MM.1S (cell line): ENCODE measurements at regions not wholly inside any gene's neighbourhood (a gene's known extent, or its start where the extent isn't known, plus 50 kb on each side); places are given as distances from the start of the nearest gene placed in this dataset.

ENCODE experiments used
- DNase-seq: peaks from one replicate; pipeline ENCODE4 v3.0.0-alpha.2; 2015
- H2AFZ ChIP-seq: fragments of 300-600 bp; sonication (generic); 2 replicates; pipeline ENCODE4 v1.6.0; 2016; ENCODE audit warnings: antibody characterized with exemption, low read length
- H3F3A ChIP-seq: fragments of 300-600 bp; sonication (generic); 2 replicates; pipeline ENCODE4 v1.6.1; 2016; ENCODE audit warnings: mild to moderate bottlenecking, antibody characterized with exemption, low read length, moderate library complexity, mixed read lengths; ENCODE audit not compliant: insufficient read depth
- H3K27ac ChIP-seq: fragments of 300-600 bp; sonication (generic); 2 replicates; pipeline ENCODE4 v1.5.1; 2016; ENCODE audit warnings: mild to moderate bottlenecking, low read length
- H3K27me3 ChIP-seq: fragments of 300-600 bp; sonication (generic); replicated peaks from 2 replicates; pipeline ENCODE4 v1.6.0; 2016; ENCODE audit warnings: low read length; ENCODE audit not compliant: insufficient read depth
- H3K36me3 ChIP-seq: fragments of 300-600 bp; sonication (generic); replicated peaks from 2 replicates; pipeline ENCODE4 v1.6.1; 2016; ENCODE audit warnings: mild to moderate bottlenecking, low read length, mixed read lengths; ENCODE audit not compliant: insufficient read depth
- H3K4me1 ChIP-seq: fragments of 300-600 bp; sonication (generic); 2 replicates; pipeline ENCODE4 v1.6.1; 2016; ENCODE audit warnings: low read length, mixed read lengths
- H3K4me2 ChIP-seq: fragments of 300-600 bp; sonication (generic); 2 replicates; pipeline ENCODE4 v1.6.0; 2016; ENCODE audit warnings: low read depth, low read length
- H3K4me3 ChIP-seq: fragments of 300-600 bp; sonication (generic); 2 replicates; pipeline ENCODE4 v1.5.1; 2016; ENCODE audit warnings: low read length, mixed read lengths
- H3K79me2 ChIP-seq: fragments of 300-600 bp; sonication (generic); 2 replicates; pipeline ENCODE4 v1.6.1; 2016; ENCODE audit warnings: mixed run types, low read length, mixed read lengths
- H3K9ac ChIP-seq: fragments of 300-600 bp; sonication (generic); 2 replicates; pipeline ENCODE4 v1.6.1; 2016; ENCODE audit warnings: low read length, mixed read lengths
- H3K9me2 ChIP-seq: fragments of 300-600 bp; sonication (generic); replicated peaks from 2 replicates; pipeline ENCODE4 v1.6.1; 2016; ENCODE audit warnings: mild to moderate bottlenecking, low read length, mixed read lengths; ENCODE audit not compliant: insufficient read depth
- H3K9me3 ChIP-seq: fragments of 300-600 bp; sonication (generic); replicated peaks from 2 replicates; pipeline ENCODE4 v1.6.1; 2016; ENCODE audit warnings: mild to moderate bottlenecking, low read length, mixed read lengths; ENCODE audit not compliant: insufficient read depth
- H4K20me1 ChIP-seq: fragments of 300-600 bp; sonication (generic); 2 replicates; pipeline ENCODE4 v1.6.1; 2016; ENCODE audit warnings: mild to moderate bottlenecking, low read length, moderate library complexity, mixed read lengths; ENCODE audit not compliant: insufficient read depth
- CTCF ChIP-seq: fragments of 300-600 bp; sonication (generic); IDR thresholded peaks from 2 replicates; pipeline ENCODE4 v1.5.1; 2016; ENCODE audit warnings: antibody characterized with exemption, low read length, mixed read lengths
- EZH2 ChIP-seq: fragments of 300-600 bp; sonication (generic); optimal IDR thresholded peaks from 2 replicates; pipeline ENCODE3; 2017; ENCODE audit warnings: low read depth, mild to moderate bottlenecking, antibody characterized with exemption, low read length, mixed read lengths
- EZH2phosphoT487 ChIP-seq: fragments of 300-600 bp; sonication (generic); IDR thresholded peaks from 2 replicates; pipeline ENCODE4 v1.6.1; 2018; ENCODE audit warnings: antibody characterized with exemption, low read length

GRCh38 chr5:125011419-125011818 is 265.0 kb upstream of the ZNF608 start:
- no peak overlapping the region for H3K9ac ChIP-seq
- no peak overlapping the region for H3K4me3 ChIP-seq
- H3F3A ChIP-seq, result no peaks in the 10 kb centered on the region
- no peaks in the 10 kb centered on the region for H3K9me3 ChIP-seq
- no peaks in the 10 kb centered on the region for H3K9me2 ChIP-seq
- H3K4me1 ChIP-seq, result no peaks in the 10 kb centered on the region
- no peaks in the 10 kb centered on the region for H3K79me2 ChIP-seq
- H3K4me2 ChIP-seq, result no peak overlapping the region
- no peaks in the 10 kb centered on the region for H3K27me3 ChIP-seq
- no peak overlapping the region for H3K27ac ChIP-seq
- H4K20me1 ChIP-seq, result no peaks in the 10 kb centered on the region
- no peak overlapping the region for H2AFZ ChIP-seq
- TF ChIP-seq EZH2, result no peak
- TF ChIP-seq CTCF, result no peak
- no peak for TF ChIP-seq EZH2phosphoT487
- DNase-seq, result no peak
- no peaks in the 10 kb centered on the region for H3K36me3 ChIP-seq

- Histone ChIP-seq H3K4me1 (no peaks in the 10 kb centered on the region), H3K27ac (no peak overlapping the region), H3K9me2 (no peaks in the 10 kb centered on the region), H3K36me3 (no peaks in the 10 kb centered on the region), H3K27me3 (no peaks in the 10 kb centered on the region), H2AFZ (no peak overlapping the region), H4K20me1 (no peaks in the 10 kb centered on the region), H3K9me3 (no peaks in the 10 kb centered on the region), H3K4me3 (no peak overlapping the region), H3F3A (no peaks in the 10 kb centered on the region), H3K9ac (no peak overlapping the region), H3K79me2 (no peaks in the 10 kb centered on the region), H3K4me2 (no peak overlapping the region)
- TF ChIP-seq EZH2phosphoT487 (no peak), EZH2 (no peak), CTCF (no peak)
- no peak for DNase-seq
These were observed 265.5 kb upstream of the ZNF608 start for GRCh38 chr5:125011947-125012346.

GRCh38 chr5:125012727-125013451 is 266.4 kb upstream of the ZNF608 start:
- no peak overlapping the region for H3K27ac ChIP-seq
- H3K9me2 ChIP-seq, result no peaks in the 10 kb centered on the region
- no peaks in the 10 kb centered on the region for H3K4me1 ChIP-seq
- H3F3A ChIP-seq, result no peaks in the 10 kb centered on the region
- H3K27me3 ChIP-seq, result no peaks in the 10 kb centered on the region
- H4K20me1 ChIP-seq, result no peaks in the 10 kb centered on the region
- no peak overlapping the region for H3K9ac ChIP-seq
- DNase-seq, result no peak
- TF ChIP-seq EZH2phosphoT487 (no peak), EZH2 (no peak), CTCF (no peak)
- H3K79me2 ChIP-seq, result no peaks in the 10 kb centered on the region
- H3K9me3 ChIP-seq, result no peaks in the 10 kb centered on the region
- H3K36me3 ChIP-seq, result no peaks in the 10 kb centered on the region
- H3K4me3 ChIP-seq, result no peak overlapping the region
- no peak overlapping the region for H3K4me2 ChIP-seq
- H2AFZ ChIP-seq, result no peak overlapping the region
